ENCODE measurements at regions not wholly inside any gene's neighbourhood (a gene's known extent, or its start where the extent isn't known, plus 50 kb on each side); places are given as distances from the start of the nearest gene placed in this dataset.

DNA sequence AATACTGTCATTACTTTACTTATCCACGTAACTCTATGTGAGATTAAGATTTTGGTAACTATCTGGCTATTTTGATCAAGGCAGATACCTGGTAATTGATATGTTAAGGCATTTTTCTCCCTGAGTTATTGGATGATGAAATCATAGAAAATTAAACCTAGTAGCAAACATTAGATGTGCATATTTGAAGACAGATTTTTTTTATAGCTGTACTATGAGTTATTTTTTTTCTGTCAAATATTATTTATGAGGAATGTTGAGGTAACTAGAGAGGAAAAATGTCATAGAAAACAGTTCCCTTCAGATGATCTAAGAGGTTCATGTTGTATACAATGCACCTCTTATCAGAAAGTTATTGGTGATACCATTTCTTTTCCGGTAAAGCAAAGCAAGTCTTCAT lies 64.9 kb upstream of the SLC38A2 start:
- TF ChIP-seq, protein P1, sequence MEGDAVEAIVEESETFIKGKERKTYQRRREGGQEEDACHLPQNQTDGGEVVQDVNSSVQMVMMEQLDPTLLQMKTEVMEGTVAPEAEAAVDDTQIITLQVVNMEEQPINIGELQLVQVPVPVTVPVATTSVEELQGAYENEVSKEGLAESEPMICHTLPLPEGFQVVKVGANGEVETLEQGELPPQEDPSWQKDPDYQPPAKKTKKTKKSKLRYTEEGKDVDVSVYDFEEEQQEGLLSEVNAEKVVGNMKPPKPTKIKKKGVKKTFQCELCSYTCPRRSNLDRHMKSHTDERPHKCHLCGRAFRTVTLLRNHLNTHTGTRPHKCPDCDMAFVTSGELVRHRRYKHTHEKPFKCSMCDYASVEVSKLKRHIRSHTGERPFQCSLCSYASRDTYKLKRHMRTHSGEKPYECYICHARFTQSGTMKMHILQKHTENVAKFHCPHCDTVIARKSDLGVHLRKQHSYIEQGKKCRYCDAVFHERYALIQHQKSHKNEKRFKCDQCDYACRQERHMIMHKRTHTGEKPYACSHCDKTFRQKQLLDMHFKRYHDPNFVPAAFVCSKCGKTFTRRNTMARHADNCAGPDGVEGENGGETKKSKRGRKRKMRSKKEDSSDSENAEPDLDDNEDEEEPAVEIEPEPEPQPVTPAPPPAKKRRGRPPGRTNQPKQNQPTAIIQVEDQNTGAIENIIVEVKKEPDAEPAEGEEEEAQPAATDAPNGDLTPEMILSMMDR (conservative IDR thresholded peaks at IDR 0.05; ENCODE audit: low read depth, low read length) = no peak
- no peak for TF ChIP-seq EZH2 (IDR thresholded peaks at IDR 0.05; ENCODE audit: borderline replicate concordance, low read depth, low read length, poor library complexity, severe bottlenecking)
